ENCODE measurements at regions not wholly inside any gene's neighbourhood (a gene's known extent, or its start where the extent isn't known, plus 50 kb on each side); places are given as distances from the start of the nearest gene placed in this dataset.

DNA sequence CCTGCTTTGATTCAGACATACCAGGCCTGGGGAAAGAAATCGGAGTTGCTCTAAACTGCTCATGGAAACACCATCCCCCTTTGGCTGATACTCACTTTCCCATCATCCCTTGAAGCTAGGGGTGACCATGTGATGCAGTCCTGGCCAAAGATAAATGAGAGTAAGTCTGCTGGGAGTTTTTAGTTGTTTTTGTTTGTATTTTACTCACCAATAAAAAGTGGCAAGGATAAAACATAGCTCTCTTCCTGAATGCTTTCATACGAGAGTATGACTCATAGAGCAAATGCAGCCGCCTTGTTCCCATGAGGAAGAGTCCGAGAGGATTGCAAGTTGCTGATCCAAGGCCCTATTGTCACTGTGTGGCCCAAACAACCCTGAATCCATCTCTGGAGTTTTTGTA is 126.4 kb upstream of the TMEM132C start:
- no peak for DNase-seq (ENCODE audit: low read depth)

DNA sequence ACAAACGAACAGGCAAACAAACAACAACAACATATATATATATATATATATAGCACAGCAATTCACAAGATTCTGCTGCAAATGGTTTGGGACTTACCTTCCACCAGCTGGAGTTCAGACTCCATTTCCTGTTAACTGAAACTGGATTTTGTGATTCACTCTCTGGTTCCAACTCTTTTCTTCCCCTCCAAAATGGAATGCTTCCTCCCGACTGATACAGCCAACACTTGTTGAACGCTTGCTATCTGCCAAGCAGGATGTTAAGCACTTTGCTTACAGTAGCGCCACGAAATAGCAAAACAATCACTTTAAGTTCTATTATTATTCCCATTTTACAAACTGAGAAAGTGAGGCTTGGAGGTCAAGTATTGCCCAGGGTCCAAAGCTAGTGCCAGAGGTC is 116.0 kb upstream of the TMEM132C start:
- DNase-seq (ENCODE audit: low read depth): no peak

DNA sequence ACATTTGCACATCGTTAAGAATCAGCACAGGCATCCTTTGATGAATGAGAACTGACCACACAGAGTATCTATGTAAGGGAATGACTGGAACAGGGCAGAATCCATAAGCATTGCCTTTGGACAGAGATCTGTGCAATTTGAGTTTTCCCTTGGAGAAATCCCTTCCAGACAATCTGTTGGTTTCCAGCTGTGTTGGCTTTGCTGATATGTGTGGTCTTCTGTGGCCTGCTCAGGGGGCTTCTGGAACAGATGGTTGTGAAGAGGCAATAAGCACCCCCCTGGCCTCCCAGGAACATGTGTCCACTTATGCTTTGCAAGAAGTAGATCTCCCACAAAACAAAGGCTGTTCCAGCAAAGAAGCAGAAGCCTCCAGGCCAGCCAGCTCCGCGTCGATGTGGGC is 111.4 kb upstream of the TMEM132C start:
- DNase-seq (ENCODE audit: low read depth): no peak

DNA sequence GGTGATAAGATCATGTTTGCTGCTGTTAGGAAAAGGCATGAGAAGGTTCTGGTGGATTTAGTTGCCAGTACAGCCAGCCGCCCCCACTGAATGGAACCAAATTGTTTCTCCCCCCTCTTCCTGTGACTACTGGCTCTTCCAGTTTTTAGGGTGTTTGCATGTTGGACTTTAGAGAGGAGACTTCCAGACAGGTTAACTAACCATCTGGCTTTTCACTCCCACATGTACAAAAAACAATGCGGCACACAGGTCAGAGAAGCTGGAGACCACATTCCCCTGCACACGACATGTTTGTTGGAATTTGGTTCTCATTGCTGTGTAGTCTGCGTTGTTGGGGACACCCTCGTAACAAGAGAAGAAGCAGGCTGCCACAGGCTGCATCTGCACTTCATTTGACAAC is 103.9 kb upstream of the TMEM132C start:
- DNase-seq (ENCODE audit: low read depth): no peak

DNA sequence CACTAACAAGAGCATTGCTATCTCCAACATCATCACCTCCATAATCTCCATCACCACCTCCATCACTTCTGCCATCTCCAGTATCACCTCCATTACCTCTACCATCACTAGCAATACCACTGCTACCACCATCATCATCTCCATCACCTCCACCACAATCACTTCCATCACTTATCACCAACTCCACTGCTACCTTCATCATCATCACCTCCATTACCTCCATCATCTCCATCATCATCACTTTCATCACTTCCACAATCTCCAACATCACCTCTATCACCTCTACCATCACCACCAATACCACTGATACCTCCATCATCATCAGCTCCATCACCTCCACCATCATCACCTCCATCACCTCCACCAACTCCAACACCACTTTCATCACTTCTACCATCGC is 102.4 kb upstream of the TMEM132C start:
- DNase-seq (ENCODE audit: low read depth): no peak

DNA sequence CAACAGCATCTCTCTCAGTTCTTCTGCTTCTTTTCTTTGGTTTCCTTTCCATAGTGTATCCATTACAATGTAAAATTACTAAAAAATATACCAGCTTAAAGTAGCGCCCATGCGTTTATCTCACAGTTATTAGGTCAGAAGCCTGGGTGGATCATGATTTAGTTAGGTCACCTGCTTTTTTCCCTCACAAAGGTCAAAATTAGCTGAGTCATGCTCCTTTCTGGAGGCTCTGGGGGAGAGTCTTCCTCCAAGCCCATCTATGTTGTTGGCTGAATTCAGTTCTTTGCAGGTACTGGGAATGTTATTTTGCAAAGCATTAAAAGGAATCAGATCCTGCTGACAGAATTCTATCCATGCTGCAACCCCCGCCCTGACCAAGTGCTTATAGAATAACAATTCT is 101.6 kb upstream of the TMEM132C start:
- no peak for DNase-seq (ENCODE audit: low read depth)

DNA sequence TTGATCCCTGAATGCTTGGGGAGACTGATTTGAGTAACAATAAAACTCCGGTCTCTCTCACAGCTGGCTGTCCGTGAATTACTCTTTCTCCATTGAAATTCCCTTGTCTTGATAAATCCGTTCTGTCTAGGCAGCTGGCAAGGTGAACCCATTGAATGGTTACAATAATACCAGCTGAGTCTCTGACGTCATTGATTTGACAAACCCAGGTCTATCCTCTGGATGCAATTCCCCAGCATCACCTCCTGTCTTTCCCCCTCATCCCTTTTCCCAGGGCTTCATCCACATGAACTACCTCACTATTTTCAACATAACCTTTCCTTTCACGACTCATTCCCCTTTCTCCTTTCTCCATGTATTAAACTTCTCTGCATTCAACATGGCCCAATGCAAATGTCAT is 98.7 kb upstream of the TMEM132C start:
- no peak for DNase-seq (ENCODE audit: low read depth)

DNA sequence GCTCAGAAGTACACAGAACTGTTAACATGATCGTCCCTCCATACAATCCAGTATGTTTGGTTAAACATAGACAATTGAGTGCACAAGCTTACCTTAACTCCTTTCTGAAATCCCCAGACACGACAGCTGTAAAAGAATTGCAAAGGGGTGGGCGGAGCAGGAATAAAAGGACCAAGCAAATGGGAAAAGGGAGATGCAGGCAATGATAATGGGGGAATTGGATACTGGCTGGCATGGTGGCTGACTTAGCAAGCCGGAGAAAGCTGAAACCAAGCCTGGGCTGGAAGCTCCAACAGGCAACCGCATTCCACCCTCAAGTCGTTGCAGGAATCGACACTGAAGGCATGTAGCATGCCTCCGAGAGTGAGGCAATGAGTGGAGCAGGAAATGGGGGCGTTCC is 96.8 kb upstream of the TMEM132C start:
- DNase-seq (ENCODE audit: low read depth): no peak

DNA sequence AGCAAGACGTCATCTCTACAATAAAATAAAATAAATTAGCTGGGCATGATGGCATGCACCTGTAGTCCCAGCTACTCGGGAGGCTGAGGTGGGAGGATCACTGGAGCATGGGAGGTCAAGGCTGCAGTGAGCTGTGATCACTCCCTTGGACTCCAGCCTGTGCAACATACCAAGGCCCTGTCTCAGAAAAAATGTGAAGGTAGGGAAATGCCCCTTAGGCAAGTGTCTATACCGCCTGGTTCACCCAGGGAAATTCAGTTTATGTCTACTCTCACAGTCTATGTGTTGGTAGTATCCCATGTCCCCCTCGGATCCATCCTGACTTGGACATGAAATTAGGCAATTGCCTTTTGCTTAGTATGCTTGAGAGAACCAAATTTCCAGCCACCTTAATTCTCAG is 88.4 kb upstream of the TMEM132C start:
- DNase-seq (ENCODE audit: low read depth): no peak

DNA sequence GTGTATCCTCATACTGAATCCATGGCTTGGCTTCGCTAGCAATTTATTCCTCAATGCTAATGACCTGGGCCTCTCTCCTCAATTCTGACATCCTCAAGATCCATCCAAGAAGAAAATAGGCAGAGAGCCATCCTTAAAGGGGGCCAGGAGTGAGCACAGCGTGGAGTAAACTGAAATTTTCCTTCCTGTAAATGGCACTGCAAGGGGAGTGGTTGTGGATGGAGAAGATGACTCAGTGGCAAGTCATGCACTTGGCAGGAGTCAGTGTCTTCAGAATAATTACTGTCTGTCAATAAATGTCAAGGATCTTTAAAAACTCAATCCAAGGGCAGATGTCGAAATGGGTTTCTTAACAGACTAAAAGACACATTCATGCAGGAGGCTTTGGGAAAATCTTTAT is 88.0 kb upstream of the TMEM132C start:
- no peak for DNase-seq (ENCODE audit: low read depth)

DNA sequence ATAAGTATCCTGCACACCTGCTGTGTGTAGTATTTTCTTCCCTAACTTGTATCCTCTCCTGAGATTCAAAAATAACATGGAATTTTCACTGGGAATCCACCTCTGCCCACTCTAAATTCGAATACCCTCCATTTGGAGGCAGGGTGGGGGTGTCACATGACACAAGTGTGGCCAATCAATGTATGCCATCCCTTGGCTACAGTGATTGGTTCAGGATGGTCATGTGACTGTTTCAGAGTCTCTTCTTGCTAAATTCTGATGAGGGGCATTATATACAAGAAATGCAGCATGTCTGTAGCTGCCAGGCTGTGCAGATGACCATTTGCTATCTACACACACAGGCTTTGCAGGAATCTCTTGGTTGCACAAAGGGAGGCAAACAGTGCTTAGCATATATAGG is 86.8 kb upstream of the TMEM132C start:
- DNase-seq (ENCODE audit: low read depth): no peak

DNA sequence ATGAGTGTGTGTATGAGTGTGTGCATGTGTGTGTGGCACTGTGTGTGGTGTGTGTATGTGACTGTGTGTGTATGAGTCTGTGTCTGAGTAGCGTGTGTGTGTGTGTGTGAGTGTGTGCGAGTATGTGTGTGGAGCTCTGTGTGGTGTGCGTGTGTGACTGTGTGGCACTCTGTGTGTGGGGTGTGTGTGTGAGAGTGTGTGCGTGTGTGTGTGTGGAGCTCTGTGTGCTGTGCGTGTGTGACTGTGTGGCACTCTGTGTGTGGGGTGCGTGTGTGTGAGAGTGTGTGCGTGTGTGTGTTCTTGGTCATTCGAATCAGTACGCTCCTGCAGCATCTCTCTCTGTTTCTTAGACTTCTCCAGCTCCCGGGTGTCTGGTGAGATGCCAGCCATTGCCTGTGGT is 76.9 kb upstream of the TMEM132C start:
- no peak for DNase-seq (ENCODE audit: low read depth)

DNA sequence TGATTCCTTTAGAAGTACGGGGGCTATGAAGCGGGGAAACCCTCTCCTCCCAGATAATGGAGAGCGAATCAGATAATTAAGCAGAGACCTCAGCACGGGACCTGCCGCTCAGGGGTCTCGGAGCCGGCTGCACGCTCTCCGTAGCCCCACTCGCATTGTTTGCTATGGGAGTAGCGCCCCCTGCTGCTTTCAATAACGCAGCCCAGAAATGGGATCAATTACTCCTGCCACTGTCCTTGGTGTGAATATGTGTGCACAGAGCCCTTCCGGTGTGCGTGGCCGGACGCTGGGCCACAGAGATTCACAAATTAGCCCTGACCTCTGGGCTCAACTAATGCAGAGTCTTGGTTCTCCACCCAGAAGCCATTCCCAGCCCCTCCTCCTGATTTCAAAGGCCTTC is 76.4 kb upstream of the TMEM132C start:
- no peak for DNase-seq (ENCODE audit: low read depth)

DNA sequence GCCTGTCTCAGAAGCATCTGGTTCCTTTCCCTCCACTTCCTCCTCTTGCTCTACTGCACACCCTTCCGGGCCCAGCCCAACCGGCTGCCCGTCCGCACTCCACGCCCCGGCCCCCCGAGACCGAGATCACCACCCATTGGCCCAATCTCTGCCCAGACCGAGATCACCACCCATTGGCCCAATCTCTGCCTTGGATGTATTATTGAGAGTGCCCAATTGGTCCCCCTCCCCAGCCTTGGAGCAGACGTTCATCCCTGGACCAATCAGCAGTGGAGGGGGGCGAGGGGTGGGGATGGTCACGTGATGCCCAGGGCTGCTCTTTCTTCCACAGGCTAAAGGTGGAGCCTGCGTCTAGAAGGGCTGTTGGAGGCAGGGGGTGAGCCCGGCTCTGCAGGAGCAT is 75.6 kb upstream of the TMEM132C start:
- no peak for DNase-seq (ENCODE audit: low read depth)

DNA sequence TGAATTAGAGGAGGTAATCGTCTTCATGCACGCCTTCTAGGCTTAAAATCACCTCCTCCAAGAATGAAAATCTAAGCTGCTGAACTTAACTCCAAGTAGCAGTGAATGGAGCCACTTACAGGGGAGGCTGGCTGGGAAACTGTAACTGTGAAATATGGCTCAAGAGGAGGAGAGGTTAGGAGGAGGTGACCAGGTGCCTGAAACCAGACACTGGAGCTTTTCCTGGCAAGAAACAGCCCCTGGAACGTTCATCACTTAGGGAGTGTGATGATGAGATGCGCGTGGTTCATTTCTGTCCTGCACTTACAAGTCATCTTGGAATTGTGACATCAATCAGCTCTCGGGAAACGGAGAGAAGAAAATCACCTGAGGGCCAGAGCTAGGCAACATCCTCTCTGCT is 62.3 kb upstream of the TMEM132C start:
- DNase-seq (ENCODE audit: low read depth): no peak

DNA sequence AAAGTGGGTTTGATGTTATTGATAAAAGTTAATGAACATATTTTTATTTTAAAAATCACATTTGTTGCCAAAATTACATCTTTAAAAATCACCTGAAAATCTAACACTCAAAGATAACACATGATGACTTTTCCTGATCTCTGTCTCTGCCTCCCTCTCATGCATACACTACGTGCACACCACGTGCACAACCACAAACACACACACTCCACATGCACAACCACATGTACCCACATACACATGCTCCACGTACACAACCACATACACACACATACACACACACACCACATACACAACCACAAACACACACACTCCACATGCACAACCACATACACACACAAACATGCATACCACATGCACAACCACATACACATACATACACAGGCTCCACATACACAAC is 61.8 kb upstream of the TMEM132C start:
- no peak for DNase-seq (ENCODE audit: low read depth)

DNA sequence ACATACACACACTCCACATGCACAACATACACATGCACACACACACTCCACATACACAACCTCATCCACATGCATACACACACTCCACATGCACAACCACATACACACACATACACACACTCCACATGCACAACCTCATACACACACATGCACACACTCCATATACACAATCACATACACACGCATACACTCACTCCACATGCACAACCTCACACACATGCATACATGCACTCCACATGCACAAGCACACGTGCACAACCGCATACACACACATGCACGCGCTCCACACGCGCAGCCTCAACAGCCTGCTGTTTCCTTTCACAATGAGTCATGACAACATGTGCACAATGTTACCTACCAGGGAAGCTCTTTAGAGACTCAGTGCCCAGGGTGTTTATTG is 61.2 kb upstream of the TMEM132C start:
- DNase-seq (ENCODE audit: low read depth): no peak
